ENCODE measurements at regions not wholly inside any gene's neighbourhood (a gene's known extent, or its start where the extent isn't known, plus 50 kb on each side); places are given as distances from the start of the nearest gene placed in this dataset.
A peak's percentile ranks its signal among the peaks of the same experiment; 100 is the strongest.

DNA sequence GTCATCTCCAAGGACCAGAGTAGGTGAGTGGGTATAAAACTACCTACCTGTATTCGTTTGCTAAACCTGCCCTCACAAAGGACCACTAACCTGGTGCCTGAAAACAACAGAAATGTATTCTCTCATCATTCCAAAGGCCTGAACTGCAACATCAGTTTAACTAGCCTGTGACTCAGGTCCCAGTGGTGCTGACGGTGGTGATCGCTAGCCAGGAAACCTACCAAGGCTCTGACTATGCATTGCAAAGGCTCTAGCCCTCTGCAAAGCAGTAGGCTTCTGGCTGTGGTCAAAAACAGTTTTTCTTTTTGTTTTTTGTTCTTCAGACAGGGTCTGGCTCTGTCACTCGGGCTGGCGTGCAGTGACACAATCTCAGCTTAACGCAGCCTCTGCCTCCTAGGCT lies 107.5 kb downstream of the NPTX2 start:
- no peak overlapping the region for H3K4me3 ChIP-seq (ENCODE audit: low read depth, low read length)
- TF ChIP-seq, protein P1, sequence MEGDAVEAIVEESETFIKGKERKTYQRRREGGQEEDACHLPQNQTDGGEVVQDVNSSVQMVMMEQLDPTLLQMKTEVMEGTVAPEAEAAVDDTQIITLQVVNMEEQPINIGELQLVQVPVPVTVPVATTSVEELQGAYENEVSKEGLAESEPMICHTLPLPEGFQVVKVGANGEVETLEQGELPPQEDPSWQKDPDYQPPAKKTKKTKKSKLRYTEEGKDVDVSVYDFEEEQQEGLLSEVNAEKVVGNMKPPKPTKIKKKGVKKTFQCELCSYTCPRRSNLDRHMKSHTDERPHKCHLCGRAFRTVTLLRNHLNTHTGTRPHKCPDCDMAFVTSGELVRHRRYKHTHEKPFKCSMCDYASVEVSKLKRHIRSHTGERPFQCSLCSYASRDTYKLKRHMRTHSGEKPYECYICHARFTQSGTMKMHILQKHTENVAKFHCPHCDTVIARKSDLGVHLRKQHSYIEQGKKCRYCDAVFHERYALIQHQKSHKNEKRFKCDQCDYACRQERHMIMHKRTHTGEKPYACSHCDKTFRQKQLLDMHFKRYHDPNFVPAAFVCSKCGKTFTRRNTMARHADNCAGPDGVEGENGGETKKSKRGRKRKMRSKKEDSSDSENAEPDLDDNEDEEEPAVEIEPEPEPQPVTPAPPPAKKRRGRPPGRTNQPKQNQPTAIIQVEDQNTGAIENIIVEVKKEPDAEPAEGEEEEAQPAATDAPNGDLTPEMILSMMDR (IDR thresholded peaks at IDR 0.05; ENCODE audit: borderline replicate concordance, insufficient read depth, low read depth, low read length): no peak

DNA sequence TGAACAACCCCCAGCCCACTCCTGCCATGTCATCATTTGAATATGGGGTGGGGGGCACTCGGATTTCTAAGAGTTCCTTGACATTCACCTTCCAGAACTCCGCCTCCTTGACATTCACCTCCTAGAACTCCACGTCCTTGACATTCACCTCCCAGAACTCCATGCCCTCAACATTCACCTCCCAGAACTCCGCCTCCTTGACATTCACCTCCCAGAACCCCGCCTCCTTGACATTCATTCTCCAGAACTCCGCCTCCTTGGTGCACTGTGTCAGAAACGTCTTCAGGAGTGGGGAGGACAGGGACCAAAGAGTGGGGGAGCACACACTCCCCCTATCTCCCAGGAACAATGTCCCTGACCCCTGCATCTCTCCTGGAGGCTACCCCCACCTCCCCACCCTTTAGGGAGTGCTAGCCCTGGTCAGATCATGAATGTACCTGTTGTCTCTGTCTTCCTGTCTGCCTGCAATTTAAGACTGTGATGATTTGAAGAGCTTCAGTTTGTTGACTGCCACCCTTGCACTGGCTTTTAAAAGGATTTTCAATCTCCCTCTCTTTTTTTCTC lies 110.1 kb downstream of the NPTX2 start:
- no peak overlapping the region for H3K4me3 ChIP-seq (ENCODE audit: low read depth, low read length)
- TF ChIP-seq, protein P1 (IDR thresholded peaks at IDR 0.05; ENCODE audit: borderline replicate concordance, insufficient read depth, low read depth, low read length): no peak

DNA sequence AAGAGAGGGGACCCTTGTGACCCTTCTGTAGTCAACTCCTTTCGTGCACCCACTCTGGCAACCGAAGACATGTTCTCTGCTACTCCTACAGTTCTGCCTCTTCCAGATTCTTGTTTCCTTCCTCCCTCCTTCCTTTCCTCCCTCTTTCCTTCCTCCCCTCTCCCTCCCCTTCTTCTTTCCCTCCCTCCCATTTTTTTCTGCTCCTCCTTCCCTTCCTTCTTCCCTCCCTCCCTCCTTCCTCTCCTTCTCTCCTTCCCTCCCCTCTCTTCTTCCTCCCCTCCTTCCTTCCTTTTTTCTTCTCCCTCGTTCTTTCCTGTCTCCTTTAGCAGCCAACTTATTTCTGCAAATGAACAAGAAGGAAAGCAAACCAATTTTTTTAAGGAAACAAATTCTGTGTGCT lies 111.5 kb downstream of the NPTX2 start:
- no peak overlapping the region for H3K4me3 ChIP-seq (ENCODE audit: low read depth, low read length)
- TF ChIP-seq, protein P1 (IDR thresholded peaks at IDR 0.05; ENCODE audit: borderline replicate concordance, insufficient read depth, low read depth, low read length): no peak

DNA sequence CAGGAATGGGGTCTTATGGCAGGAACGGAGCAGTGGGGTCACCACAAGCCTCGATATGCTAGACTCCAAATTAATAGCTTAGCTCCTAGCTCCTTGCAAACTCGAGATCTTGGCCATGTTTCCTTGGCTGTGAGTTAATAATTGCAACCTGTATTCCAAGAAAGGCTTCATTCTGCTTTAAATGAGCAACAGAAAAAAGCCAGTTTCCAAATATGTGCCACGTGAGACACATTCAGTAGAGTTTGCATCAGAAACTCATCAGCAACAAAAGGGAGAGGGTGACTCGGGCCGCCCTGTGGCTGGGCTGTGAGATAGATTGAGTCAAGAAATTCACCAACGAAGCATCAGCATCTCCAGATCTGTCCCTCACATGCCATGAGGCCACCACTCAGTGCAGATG lies 112.0 kb downstream of the NPTX2 start:
- no peak overlapping the region for H3K4me3 ChIP-seq (ENCODE audit: low read depth, low read length)
- TF ChIP-seq, protein P1 (IDR thresholded peaks at IDR 0.05; ENCODE audit: borderline replicate concordance, insufficient read depth, low read depth, low read length): no peak

DNA sequence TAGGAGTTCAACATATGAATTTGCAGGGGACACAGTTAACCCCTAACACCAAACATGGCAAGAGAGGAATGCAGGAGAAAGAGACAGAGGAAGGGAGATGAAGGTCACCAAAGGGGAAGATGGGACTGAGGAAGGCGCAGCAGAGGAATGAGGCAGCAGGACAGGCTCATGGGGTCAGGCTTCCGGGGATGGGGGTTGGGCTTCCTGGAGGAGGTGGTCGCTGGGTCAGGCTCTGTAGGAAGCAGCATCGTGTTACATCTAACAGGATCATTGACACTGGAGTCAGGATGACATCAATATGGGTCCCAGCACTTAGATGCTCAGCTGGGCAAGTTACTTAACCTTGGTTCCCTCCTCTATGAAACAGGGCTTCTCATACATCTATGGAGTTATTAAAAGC lies 113.2 kb downstream of the NPTX2 start:
- TF ChIP-seq, protein P1 (IDR thresholded peaks at IDR 0.05; ENCODE audit: borderline replicate concordance, insufficient read depth, low read depth, low read length): no peak

DNA sequence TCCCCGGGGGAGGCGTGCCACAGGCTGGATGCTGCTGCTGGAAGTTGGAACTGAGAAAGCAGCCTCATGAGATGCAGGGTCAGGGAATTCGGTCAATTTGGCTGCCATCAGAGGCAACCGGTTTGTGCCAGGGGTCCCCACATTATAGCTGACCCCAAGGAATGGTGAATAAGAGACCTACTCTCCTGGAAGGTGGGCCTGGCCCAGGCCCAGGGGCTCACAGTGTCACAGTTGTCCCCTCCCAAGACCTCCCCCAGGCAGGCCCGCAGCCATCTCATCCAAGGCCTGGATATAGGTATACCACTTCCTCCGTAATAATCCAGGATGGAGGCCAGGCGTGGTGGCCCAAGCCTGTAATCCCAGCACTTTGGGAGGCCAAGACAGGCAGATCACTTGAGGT lies 114.6 kb downstream of the NPTX2 start:
- no peak overlapping the region for H3K4me3 ChIP-seq (ENCODE audit: low read depth, low read length)
- TF ChIP-seq, protein P1 (IDR thresholded peaks at IDR 0.05; ENCODE audit: borderline replicate concordance, insufficient read depth, low read depth, low read length): no peak

More for the DNA sequence above, 113.2 kb downstream of the NPTX2 start:
- H3K4me3 ChIP-seq (ENCODE audit: low read depth, low read length): no peak overlapping the region

DNA sequence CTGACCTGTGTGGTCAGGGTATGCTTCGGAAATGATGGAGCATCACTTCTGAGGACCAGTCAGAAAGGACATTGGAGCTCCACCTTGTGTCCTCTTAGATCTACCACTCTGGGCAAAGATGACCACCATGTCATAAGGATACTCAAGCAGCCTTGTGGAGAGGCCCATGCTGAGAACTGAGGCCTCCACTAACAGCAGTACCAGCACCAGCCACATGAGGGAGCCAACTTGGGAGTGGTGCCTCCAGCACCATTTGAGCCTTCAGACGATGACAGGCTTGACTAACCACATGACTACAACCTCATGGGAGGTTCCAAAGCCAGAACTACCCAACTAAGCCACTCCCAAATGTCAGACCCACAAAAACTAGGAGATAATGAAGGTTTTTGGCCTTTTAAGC lies 116.0 kb downstream of the NPTX2 start:
- TF ChIP-seq, protein P1 (IDR thresholded peaks at IDR 0.05; ENCODE audit: borderline replicate concordance, insufficient read depth, low read depth, low read length): peak; percentile 78
- H3K4me3 ChIP-seq (ENCODE audit: low read depth, low read length): no peak overlapping the region

Data from GM12875 (cell line).